ENCODE measurements at regions not wholly inside any gene's neighbourhood (a gene's known extent, or its start where the extent isn't known, plus 50 kb on each side); places are given as distances from the start of the nearest gene placed in this dataset.

- Histone ChIP-seq H3K36me3 (ENCODE audit: control insufficient read depth, insufficient read depth, low read length) (no peaks in the 10 kb centered on the region), H3K4me2 (ENCODE audit: low read length) (no peak overlapping the region), H3K27ac (no peak overlapping the region), H3K27me3 (ENCODE audit: control insufficient read depth, insufficient read depth, low read length) (no peaks in the 10 kb centered on the region), H3K4me1 (no peaks in the 10 kb centered on the region), H3K4me3 (ENCODE audit: low read depth, low read length) (no peak overlapping the region), H3K9ac (no peak overlapping the region), H2AFZ (no peak overlapping the region), H3K9me3 (ENCODE audit: control insufficient read depth, low read length) (no peaks in the 10 kb centered on the region), H3K79me2 (no peaks in the 10 kb centered on the region)
- TF ChIP-seq CTCF (IDR thresholded peaks at IDR 0.05): no peak
Measured at GRCh38 chr4:108355186-108355901, 186.6 kb upstream of the LEF1 start.

GRCh38 chr4:108352664-108353308 lies 184.1 kb upstream of the LEF1 start:
- no peaks in the 10 kb centered on the region for H3K9me3 ChIP-seq (ENCODE audit: control insufficient read depth, low read length)
- H3K4me1 ChIP-seq: no peaks in the 10 kb centered on the region
- H3K27ac ChIP-seq: no peak overlapping the region
- H3K4me3 ChIP-seq (ENCODE audit: low read depth, low read length): no peak overlapping the region
- no peak overlapping the region for H3K4me2 ChIP-seq (ENCODE audit: low read length)
- no peaks in the 10 kb centered on the region for H3K36me3 ChIP-seq (ENCODE audit: control insufficient read depth, insufficient read depth, low read length)
- H3K79me2 ChIP-seq: no peaks in the 10 kb centered on the region
- no peak overlapping the region for H3K9ac ChIP-seq
- TF ChIP-seq CTCF (IDR thresholded peaks at IDR 0.05): no peak
- no peak overlapping the region for H2AFZ ChIP-seq
- H3K27me3 ChIP-seq (ENCODE audit: control insufficient read depth, insufficient read depth, low read length): no peaks in the 10 kb centered on the region

DNA sequence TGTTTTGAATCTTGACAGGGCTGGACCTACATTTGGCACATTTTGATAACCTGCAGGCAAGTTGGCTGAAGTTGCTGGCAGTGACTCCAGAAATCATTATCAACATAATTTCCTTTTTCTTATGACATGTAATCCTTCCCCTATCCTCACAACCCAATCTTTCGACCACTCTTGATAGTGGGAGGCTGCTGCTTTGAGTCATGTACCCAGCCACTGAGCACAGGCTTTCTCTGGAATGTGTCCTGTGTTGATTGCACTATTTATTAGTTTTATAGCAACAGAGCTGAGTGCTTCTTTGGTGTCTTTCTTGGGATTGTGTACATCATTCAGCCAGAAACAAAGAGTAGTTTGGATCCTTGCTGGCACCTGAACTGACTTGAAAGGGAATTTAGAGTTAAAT lies 183.1 kb upstream of the LEF1 start:
- H3K79me2 ChIP-seq: no peaks in the 10 kb centered on the region
- H3K27me3 ChIP-seq (ENCODE audit: control insufficient read depth, insufficient read depth, low read length): no peaks in the 10 kb centered on the region
- no peaks in the 10 kb centered on the region for H3K36me3 ChIP-seq (ENCODE audit: control insufficient read depth, insufficient read depth, low read length)
- no peak overlapping the region for H3K4me3 ChIP-seq (ENCODE audit: low read depth, low read length)
- no peak for TF ChIP-seq CTCF (IDR thresholded peaks at IDR 0.05)
- no peak overlapping the region for H3K27ac ChIP-seq
- H3K4me2 ChIP-seq (ENCODE audit: low read length): no peak overlapping the region
- no peak overlapping the region for H2AFZ ChIP-seq
- no peak overlapping the region for H3K9ac ChIP-seq
- no peaks in the 10 kb centered on the region for H3K9me3 ChIP-seq (ENCODE audit: control insufficient read depth, low read length)
- H3K4me1 ChIP-seq: no peaks in the 10 kb centered on the region

DNA sequence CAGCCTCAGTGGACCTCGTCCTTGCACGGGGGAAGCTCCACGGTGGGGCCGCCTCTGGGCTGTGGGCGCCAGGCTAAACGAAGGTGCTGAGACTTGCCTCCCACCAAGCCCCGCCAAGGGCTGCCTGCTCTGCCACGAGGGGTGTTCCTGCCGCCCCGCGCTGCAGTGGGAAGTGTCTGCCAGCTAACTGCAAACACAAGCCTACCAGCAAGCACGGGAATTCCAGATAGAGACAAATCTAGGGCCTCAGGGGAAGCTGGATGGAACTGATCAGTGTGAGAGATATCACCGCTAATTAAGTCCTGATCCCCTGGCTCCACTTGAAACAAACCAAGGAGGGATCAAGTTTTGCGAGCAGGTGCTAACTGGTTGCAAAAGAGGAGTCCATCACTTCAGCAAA lies 181.6 kb upstream of the LEF1 start:
- Histone ChIP-seq H3K9ac (no peak overlapping the region), H3K4me2 (ENCODE audit: low read length) (no peak overlapping the region), H3K27me3 (ENCODE audit: control insufficient read depth, insufficient read depth, low read length) (no peaks in the 10 kb centered on the region), H3K36me3 (ENCODE audit: control insufficient read depth, insufficient read depth, low read length) (no peaks in the 10 kb centered on the region), H2AFZ (no peak overlapping the region), H3K79me2 (no peaks in the 10 kb centered on the region), H3K27ac (no peak overlapping the region), H3K4me1 (no peaks in the 10 kb centered on the region), H3K4me3 (ENCODE audit: low read depth, low read length) (no peak overlapping the region), H3K9me3 (ENCODE audit: control insufficient read depth, low read length) (no peaks in the 10 kb centered on the region)
- no peak for TF ChIP-seq CTCF (IDR thresholded peaks at IDR 0.05)

DNA sequence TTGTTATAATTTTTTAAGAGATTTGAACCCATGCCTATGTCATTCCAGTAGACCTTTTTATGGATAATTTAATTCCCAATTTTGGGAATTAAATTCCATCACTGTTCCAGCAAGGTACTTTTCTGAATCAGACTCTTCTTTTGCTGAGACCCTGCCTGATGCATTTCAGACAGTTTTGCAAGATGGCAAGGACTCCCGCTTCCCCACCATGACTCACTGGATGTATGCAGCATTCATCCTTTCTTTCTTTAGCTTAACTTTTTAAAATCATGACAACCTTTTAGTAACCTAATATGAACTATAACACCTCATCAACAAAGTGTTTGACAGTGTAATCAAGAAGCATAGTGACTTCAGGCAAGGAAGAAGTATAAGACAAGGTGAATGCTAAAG lies 178.1 kb upstream of the LEF1 start:
- TF ChIP-seq CTCF (IDR thresholded peaks at IDR 0.05): no peak
- H3K27ac ChIP-seq: no peak overlapping the region

More for the DNA sequence above, 178.1 kb upstream of the LEF1 start:
- Histone ChIP-seq H3K4me2 (ENCODE audit: low read length) (no peak overlapping the region), H3K27me3 (ENCODE audit: control insufficient read depth, insufficient read depth, low read length) (no peaks in the 10 kb centered on the region), H3K9ac (no peak overlapping the region), H3K9me3 (ENCODE audit: control insufficient read depth, low read length) (no peaks in the 10 kb centered on the region), H3K4me3 (ENCODE audit: low read depth, low read length) (no peak overlapping the region), H2AFZ (no peak overlapping the region), H3K79me2 (no peaks in the 10 kb centered on the region), H3K36me3 (ENCODE audit: control insufficient read depth, insufficient read depth, low read length) (no peaks in the 10 kb centered on the region), H3K4me1 (no peaks in the 10 kb centered on the region)
